Glutamatergic neuron (in vitro differentiated cells): ENCODE measurements at regions not wholly inside any gene's neighbourhood (a gene's known extent, or its start where the extent isn't known, plus 50 kb on each side); places are given as distances from the start of the nearest gene placed in this dataset.
"Not testable (repeated sequence)": the region's sequence is repeated elsewhere in the genome, so short reads cannot be mapped to it uniquely, and the experiment has no call there.

Experiments
- DNase-seq: peaks from one replicate; pipeline ENCODE4 v3.0.0; 2022
- H3K27ac Mint-ChIP-seq: one replicate; pipeline ENCODE4 v1.8.0; 2020; ENCODE audit warnings: mild to moderate bottlenecking, mixed read lengths, inconsistent platforms; ENCODE audit not compliant: unreplicated experiment
- H3K27me3 Mint-ChIP-seq: one replicate; pipeline ENCODE4 v1.8.0; 2020; ENCODE audit warnings: mild to moderate bottlenecking, moderate library complexity, mixed read lengths, inconsistent platforms; ENCODE audit not compliant: unreplicated experiment
- H3K36me3 Mint-ChIP-seq: one replicate; pipeline ENCODE4 v1.8.0; 2020; ENCODE audit warnings: mild to moderate bottlenecking, mixed read lengths, inconsistent platforms; ENCODE audit not compliant: unreplicated experiment
- H3K4me1 Mint-ChIP-seq: one replicate; pipeline ENCODE4 v1.8.0; 2020; ENCODE audit warnings: mild to moderate bottlenecking, low read depth, mixed read lengths, inconsistent platforms; ENCODE audit not compliant: unreplicated experiment
- H3K4me3 Mint-ChIP-seq: one replicate; pipeline ENCODE4 v1.8.0; 2020; ENCODE audit warnings: mild to moderate bottlenecking, mixed read lengths, inconsistent platforms; ENCODE audit not compliant: unreplicated experiment
- H3K9me3 Mint-ChIP-seq: one replicate; pipeline ENCODE4 v1.8.0; 2020; ENCODE audit warnings: mild to moderate bottlenecking, moderate library complexity, mixed read lengths, inconsistent platforms; ENCODE audit not compliant: unreplicated experiment
- TF ChIP-seq, protein P1 (sequence below): fragments of 200-600 bp; sonication (generic); IDR thresholded peaks from one replicate; pipeline ENCODE4 v1.5.0; 2021; ENCODE audit not compliant: partially characterized antibody, unreplicated experiment

- Mint-ChIP-seq H3K4me1 (no peaks in the 10 kb centered on the region), H3K27me3 (peaks cover 1% of the 10 kb centered on the region), H3K27ac (no peak overlapping the region), H3K36me3 (peaks cover 10% of the 10 kb centered on the region), H3K4me3 (no peak overlapping the region), H3K9me3 (peaks cover 8% of the 10 kb centered on the region)
- DNase-seq, result no peak
- TF ChIP-seq, protein P1, sequence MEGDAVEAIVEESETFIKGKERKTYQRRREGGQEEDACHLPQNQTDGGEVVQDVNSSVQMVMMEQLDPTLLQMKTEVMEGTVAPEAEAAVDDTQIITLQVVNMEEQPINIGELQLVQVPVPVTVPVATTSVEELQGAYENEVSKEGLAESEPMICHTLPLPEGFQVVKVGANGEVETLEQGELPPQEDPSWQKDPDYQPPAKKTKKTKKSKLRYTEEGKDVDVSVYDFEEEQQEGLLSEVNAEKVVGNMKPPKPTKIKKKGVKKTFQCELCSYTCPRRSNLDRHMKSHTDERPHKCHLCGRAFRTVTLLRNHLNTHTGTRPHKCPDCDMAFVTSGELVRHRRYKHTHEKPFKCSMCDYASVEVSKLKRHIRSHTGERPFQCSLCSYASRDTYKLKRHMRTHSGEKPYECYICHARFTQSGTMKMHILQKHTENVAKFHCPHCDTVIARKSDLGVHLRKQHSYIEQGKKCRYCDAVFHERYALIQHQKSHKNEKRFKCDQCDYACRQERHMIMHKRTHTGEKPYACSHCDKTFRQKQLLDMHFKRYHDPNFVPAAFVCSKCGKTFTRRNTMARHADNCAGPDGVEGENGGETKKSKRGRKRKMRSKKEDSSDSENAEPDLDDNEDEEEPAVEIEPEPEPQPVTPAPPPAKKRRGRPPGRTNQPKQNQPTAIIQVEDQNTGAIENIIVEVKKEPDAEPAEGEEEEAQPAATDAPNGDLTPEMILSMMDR, result no peak
Observed at GRCh38 chr14:106651016-106651415, 1124.6 kb downstream of the TMEM121 start.

DNA sequence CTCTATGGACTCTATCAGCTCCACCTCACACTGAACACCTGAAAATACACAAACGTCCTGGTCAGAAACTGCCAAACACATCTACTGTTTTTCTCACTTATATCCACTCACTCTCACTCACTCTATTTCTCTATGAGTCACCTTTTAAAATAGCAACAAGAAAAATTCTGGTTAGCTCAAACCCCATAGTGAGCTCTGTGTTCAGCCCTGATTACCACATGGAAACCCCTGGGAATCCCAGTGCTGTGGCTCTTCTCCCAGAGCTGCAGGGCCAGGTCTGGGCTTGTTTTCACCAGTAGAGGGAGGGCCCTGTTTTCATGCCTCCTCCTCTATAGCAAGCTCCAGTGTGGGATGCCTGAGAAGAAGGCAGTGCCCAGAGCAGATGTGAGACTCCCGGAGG, 1126.1 kb downstream of the TMEM121 start:
- Mint-ChIP-seq H3K9me3 (peaks cover 8% of the 10 kb centered on the region), H3K4me3 (no peak overlapping the region), H3K27me3 (peaks cover 1% of the 10 kb centered on the region), H3K27ac (no peak overlapping the region), H3K36me3 (peaks cover 10% of the 10 kb centered on the region), H3K4me1 (no peaks in the 10 kb centered on the region)
- TF ChIP-seq, protein P1, result no peak
- no peak for DNase-seq

GRCh38 chr14:106657460-106657859, 1131.1 kb downstream of the TMEM121 start:
- H3K36me3 Mint-ChIP-seq, result peaks cover 6% of the 10 kb centered on the region
- no peak overlapping the region for H3K27ac Mint-ChIP-seq
- no peak for DNase-seq
- no peaks in the 10 kb centered on the region for H3K4me1 Mint-ChIP-seq
- no peaks in the 10 kb centered on the region for H3K27me3 Mint-ChIP-seq
- peaks cover under 1% of the 10 kb centered on the region for H3K9me3 Mint-ChIP-seq
- TF ChIP-seq, protein P1, result no peak
- no peak overlapping the region for H3K4me3 Mint-ChIP-seq

- H3K36me3 Mint-ChIP-seq, H3K4me3 Mint-ChIP-seq, H3K27ac Mint-ChIP-seq, H3K4me1 Mint-ChIP-seq, DNase-seq, H3K27me3 Mint-ChIP-seq, H3K9me3 Mint-ChIP-seq: not testable (repeated sequence)
Observed at GRCh38 chr14:106658066-106658860, 1131.9 kb downstream of the TMEM121 start.

GRCh38 chr14:106661561-106661960, 1135.2 kb downstream of the TMEM121 start:
- not testable (repeated sequence) for DNase-seq, H3K9me3 Mint-ChIP-seq, H3K4me3 Mint-ChIP-seq, H3K4me1 Mint-ChIP-seq, H3K27ac Mint-ChIP-seq, H3K27me3 Mint-ChIP-seq
- H3K36me3 Mint-ChIP-seq, result peaks cover 12% of the 10 kb centered on the region

DNA sequence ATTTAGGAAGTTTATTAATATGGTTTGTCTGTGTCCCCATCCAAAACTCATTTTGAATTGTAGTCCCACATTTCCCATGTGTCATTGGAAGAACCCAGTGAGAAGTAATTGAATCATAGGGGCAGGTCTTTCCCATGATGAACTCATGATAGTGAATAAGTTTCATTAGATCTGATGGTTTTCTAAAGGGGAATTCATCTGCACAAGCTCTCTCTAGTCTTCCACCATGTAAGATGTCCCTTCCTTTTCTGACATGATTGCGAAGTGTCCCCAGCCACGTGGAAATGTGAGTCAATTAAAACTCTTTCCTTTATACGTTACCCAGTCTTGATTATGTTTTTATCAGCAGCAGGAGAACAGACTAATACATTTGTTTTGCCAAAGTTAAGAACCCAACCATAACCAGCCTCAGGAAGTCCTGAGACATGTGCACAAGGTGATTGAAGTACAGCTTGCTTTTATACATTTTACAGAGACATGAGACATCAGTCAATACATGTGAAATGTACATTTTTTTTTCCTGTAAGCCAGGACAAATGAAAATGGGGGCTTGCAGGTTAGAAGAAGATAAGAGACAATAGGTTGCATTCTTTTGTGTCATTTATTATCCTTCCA, 1136.7 kb downstream of the TMEM121 start:
- TF ChIP-seq, protein P1, result no peak
- no peak for DNase-seq
- Mint-ChIP-seq H3K9me3 (no peaks in the 10 kb centered on the region), H3K27me3 (no peaks in the 10 kb centered on the region), H3K27ac (no peak overlapping the region), H3K4me3 (no peak overlapping the region), H3K4me1 (no peaks in the 10 kb centered on the region), H3K36me3 (peaks cover 12% of the 10 kb centered on the region)

DNA sequence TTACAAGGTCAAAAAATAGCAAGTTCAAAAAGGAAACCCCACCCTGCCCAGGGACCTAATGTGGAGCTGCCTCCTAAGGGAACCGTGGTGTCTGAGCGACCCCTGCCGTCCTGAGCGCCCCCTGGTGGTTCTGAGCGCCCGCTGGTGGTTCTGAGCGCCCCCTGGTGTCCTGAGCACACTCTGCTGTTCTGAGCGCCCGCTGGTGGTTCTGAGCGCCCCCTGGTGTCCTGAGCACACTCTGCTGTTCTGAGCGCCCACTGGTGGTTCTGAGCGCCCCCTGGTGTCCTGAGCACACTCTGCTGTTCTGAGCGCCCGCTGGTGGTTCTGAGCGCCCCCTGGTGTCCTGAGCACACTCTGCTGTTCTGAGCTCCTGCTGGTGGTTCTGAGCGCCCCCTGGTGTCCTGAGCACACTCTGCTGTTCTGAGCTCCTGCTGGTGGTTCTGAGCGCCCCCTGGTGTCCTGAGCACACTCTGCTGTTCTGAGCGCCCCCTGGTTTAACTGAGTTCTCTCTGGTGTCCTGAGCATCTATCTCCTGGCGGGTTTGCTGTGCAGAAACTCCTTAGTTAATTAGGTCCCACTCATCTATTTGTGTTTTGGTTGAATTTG, 1137.5 kb downstream of the TMEM121 start:
- H3K27me3 Mint-ChIP-seq, DNase-seq, H3K4me3 Mint-ChIP-seq, H3K9me3 Mint-ChIP-seq, H3K4me1 Mint-ChIP-seq, H3K27ac Mint-ChIP-seq: not testable (repeated sequence)
- H3K36me3 Mint-ChIP-seq, result peaks cover 12% of the 10 kb centered on the region
